ENCODE measurements at regions not wholly inside any gene's neighbourhood (a gene's known extent, or its start where the extent isn't known, plus 50 kb on each side); places are given as distances from the start of the nearest gene placed in this dataset.

DNA sequence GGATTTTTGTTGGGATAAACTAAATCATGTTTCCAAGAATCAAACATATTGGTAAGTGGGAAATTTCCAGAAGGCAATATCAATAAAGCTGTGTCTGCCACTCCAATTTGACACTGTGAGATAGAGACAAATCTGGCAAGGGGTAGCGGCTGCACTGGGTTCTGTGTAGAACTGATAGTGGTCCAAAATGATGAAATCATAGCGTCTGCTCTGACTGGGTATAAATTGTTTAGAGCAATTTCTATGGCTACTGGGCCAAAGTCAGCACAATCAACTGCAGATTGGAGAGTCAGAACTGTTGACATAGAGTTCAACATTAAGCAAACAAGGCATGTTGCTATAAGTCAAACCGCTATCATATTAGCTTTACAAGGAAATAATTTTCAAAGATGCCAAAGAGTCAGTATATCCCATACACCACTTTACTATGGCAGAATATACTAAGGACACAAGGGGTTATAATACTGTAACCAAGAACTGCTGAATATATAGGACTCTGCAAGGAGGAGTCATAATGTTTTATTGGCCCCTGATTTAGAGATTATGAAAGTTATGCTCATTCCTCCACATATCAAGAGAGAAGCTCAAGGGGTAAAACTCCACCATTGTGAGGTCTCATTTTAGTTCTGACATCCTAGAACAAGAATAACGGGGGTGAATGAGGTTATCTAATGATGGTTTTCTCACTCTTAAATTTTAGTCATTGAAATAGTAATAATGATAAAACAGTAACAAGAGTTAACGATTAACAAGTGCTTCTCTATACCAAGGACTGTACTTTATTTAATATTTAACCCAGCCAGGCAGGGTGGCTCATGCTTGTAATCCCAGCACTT lies 309.7 kb upstream of the GADL1 start:
- TF ChIP-seq EZH2 (IDR thresholded peaks at IDR 0.05; ENCODE audit: insufficient read depth, poor library complexity, severe bottlenecking) (no peak), EZH2phosphoT487 (IDR thresholded peaks at IDR 0.05; ENCODE audit: insufficient read depth, low read depth) (no peak)

Data from GM23248 (cell line).